Endothelial cell of umbilical vein (primary cell): ENCODE measurements at regions not wholly inside any gene's neighbourhood (a gene's known extent, or its start where the extent isn't known, plus 50 kb on each side); places are given as distances from the start of the nearest gene placed in this dataset.

Experiments used
- BruUV-seq: library from RNA; stranded (reverse); fragments of 400-500 nt; replicated peaks from 2 replicates; lab custom pipeline; 2021; lab: Mats Ljungman, UMichigan
- CTCF ChIA-PET: fragments of 300-600, 350-600 bp; sonication (Branson Sonifier 250); formaldehyde crosslinking; loops from one replicate; lab custom pipeline; 2021; ENCODE audit warnings: antibody characterized with exemption, inconsistent platforms; lab: Charles Lee
- POLR2A ChIA-PET: fragments of 300-600, 350-600 bp; sonication (Branson Sonifier 250); formaldehyde crosslinking; loops from one replicate; lab custom pipeline; 2021; ENCODE audit warnings: antibody characterized with exemption, inconsistent platforms; lab: Charles Lee
- DNase-seq: peaks from one replicate; pipeline ENCODE4 v3.0.0-alpha.2; 2011; ENCODE audit warnings: low read depth, low spot score
- FAIRE-seq: peaks from 2 replicates; lab custom pipeline; 2011; peaks lifted over from hg19 to GRCh38; lab: Jason Lieb, UNC
- H2AFZ ChIP-seq: 2 replicates; pipeline ENCODE4 v1.6.0; 2012; ENCODE audit warnings: low read depth, low read length, control low read depth, inconsistent platforms
- H3K27ac ChIP-seq: 2 replicates; pipeline ENCODE4 v1.5.1; 2011; ENCODE audit warnings: low read depth, mild to moderate bottlenecking, control low read depth, low read length, moderate library complexity; ENCODE audit not compliant: insufficient read depth
- H3K27me3 ChIP-seq, 2 experiments: 2 replicates each; pipeline versions ENCODE4 v1.6.0 to v1.6.1; 2011; ENCODE audit warnings: low read length in 2 of 2, mixed read lengths in 1 of 2; ENCODE audit not compliant: control insufficient read depth in 2 of 2, insufficient read depth in 2 of 2
- H3K36me3 ChIP-seq, 2 experiments: 2 replicates in 1 of 2; 3 replicates in 1 of 2; pipeline ENCODE4 v1.5.1; 2011; ENCODE audit warnings: low read length in 2 of 2, mild to moderate bottlenecking in 1 of 2, moderate library complexity in 1 of 2; ENCODE audit not compliant: control insufficient read depth in 2 of 2, insufficient read depth in 2 of 2; ENCODE audit errors: extremely low read depth in 1 of 2
- H3K4me1 ChIP-seq: 3 replicates; pipeline ENCODE4 v1.5.1; 2011; ENCODE audit warnings: mild to moderate bottlenecking, low read length; ENCODE audit not compliant: control insufficient read depth, insufficient read depth; ENCODE audit errors: extremely low read depth
- H3K4me2 ChIP-seq: 2 replicates; pipeline ENCODE4 v1.6.1; 2011; ENCODE audit warnings: low read length, control low read depth, mixed read lengths; ENCODE audit not compliant: insufficient read depth
- H3K4me3 ChIP-seq, 3 experiments: fragments of 200-600 bp in 1 of 3; sonication (generic), shearing (Covaris generic) in 1 of 3; replicated peaks in 1 of 3; 2 replicates each; pipeline ENCODE4 v1.5.1; 2011 to 2016; ENCODE audit warnings: control low read depth in 3 of 3, low read length in 3 of 3, mild to moderate bottlenecking in 2 of 3, inconsistent platforms in 1 of 3, low read depth in 1 of 3, moderate library complexity in 1 of 3; ENCODE audit not compliant: insufficient read depth in 1 of 3
- H3K79me2 ChIP-seq: 2 replicates; pipeline ENCODE4 v1.6.0; 2012; ENCODE audit warnings: low read length, inconsistent platforms; ENCODE audit not compliant: control insufficient read depth, insufficient read depth
- H3K9ac ChIP-seq: replicated peaks from 2 replicates; pipeline ENCODE3; 2011; ENCODE audit warnings: low read length, control low read depth; ENCODE audit not compliant: insufficient read depth; ENCODE audit errors: extremely low read depth
- H3K9me1 ChIP-seq: replicated peaks from 3 replicates; pipeline ENCODE4 v1.6.0; 2011; ENCODE audit warnings: mild to moderate bottlenecking, low read length; ENCODE audit not compliant: control insufficient read depth, insufficient read depth; ENCODE audit errors: extremely low read depth
- H3K9me3 ChIP-seq: replicated peaks from 2 replicates; pipeline ENCODE4 v1.5.1; 2012; ENCODE audit warnings: low read length, inconsistent platforms; ENCODE audit not compliant: control insufficient read depth, insufficient read depth
- H4K20me1 ChIP-seq: replicated peaks from 2 replicates; pipeline ENCODE3; 2011; ENCODE audit warnings: mild to moderate bottlenecking, low read length; ENCODE audit not compliant: control insufficient read depth, insufficient read depth; ENCODE audit errors: extremely low read depth
- EZH2 ChIP-seq: IDR thresholded peaks from 2 replicates; pipeline ENCODE4 v1.6.1; 2012; ENCODE audit warnings: borderline replicate concordance, low read depth, mild to moderate bottlenecking, moderate library complexity, low read length, inconsistent platforms; ENCODE audit not compliant: severe bottlenecking
- FOS ChIP-seq: IDR thresholded peaks from 2 replicates; pipeline ENCODE4 v1.6.1; 2011; ENCODE audit warnings: mild to moderate bottlenecking, low read length, moderate library complexity, borderline replicate concordance; ENCODE audit not compliant: insufficient read depth
- GATA2 ChIP-seq: IDR thresholded peaks from 2 replicates; pipeline ENCODE4 v1.7.0; 2011; ENCODE audit warnings: low read depth, mild to moderate bottlenecking, moderate library complexity, mixed read lengths, low read length; ENCODE audit not compliant: insufficient read length, insufficient read depth
- JUN ChIP-seq: IDR thresholded peaks from 2 replicates; pipeline ENCODE4 v1.6.1; 2011; ENCODE audit warnings: borderline replicate concordance, low read depth; ENCODE audit not compliant: insufficient read length, insufficient read depth
- MYC ChIP-seq: IDR thresholded peaks from one replicate; pipeline ENCODE4 v1.6.1; 2011; ENCODE audit warnings: mild to moderate bottlenecking, low read depth, low read length
- POLR2A ChIP-seq: IDR thresholded peaks from 2 replicates; pipeline ENCODE4 v1.6.1; 2012; ENCODE audit warnings: low read depth, mild to moderate bottlenecking, control low read depth, low read length
- POLR2AphosphoS5 ChIP-seq: IDR thresholded peaks from 2 replicates; pipeline ENCODE4 v1.6.1; 2012; ENCODE audit warnings: low read depth, mild to moderate bottlenecking, control low read depth, low read length, moderate library complexity; ENCODE audit not compliant: insufficient read depth
- dilution Hi-C: fragments of 300-500 bp; cut with MboI; formaldehyde crosslinking; loops from one replicate; pipeline ENCODE4 v1.15.0; 2019; ENCODE audit warnings: low sequenced_read_pairs; ENCODE audit not compliant: extremely low pct_ligation_motif_present
- intact Hi-C: fragments of 100-400 bp; cut with micrococcal nuclease; formaldehyde crosslinking; loops from one replicate; pipeline ENCODE4 v1.10.0; 2022
- TF ChIP-seq, protein P1 (sequence below), 2 donors: IDR thresholded peaks; 1 replicate in 1 of 2; 2 replicates in 1 of 2; pipeline ENCODE4 v1.5.1; 2011; ENCODE audit warnings: low read length in 2 of 2, mild to moderate bottlenecking in 2 of 2, moderate library complexity in 2 of 2, control low read depth in 1 of 2, inconsistent platforms in 1 of 2, low read depth in 1 of 2; ENCODE audit not compliant: insufficient read depth in 1 of 2; ENCODE audit errors: extremely low read depth in 1 of 2
- TF ChIP-seq, protein P2 (sequence below): IDR thresholded peaks from 2 replicates; pipeline ENCODE4 v1.6.1; 2011; ENCODE audit not compliant: insufficient read depth, insufficient read length

DNA sequence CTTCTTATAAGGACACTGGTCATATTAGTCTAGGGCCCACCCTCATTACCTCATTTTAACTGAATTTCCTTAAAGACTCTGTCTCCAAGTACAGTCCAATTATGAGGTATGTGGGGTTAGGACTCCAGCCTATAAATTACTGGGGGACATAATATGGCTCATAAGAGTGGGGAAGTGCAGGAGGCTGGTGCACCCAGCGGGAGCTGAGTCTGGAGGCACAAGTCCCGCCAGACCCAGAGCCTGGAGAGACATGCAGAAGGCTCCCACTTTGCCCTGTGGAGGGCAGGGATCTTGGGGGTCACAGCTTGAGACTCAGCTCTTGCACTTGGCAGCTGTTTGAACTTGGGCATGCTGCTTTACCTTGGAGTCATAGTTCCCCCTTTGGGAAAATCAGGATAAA lies 250.4 kb downstream of the RHOU start:
- Histone ChIP-seq H3K9ac (no peak overlapping the region), H2AFZ (no peak overlapping the region), H3K9me3 (no peaks in the 10 kb centered on the region), H3K27ac (no peak overlapping the region), H3K4me1 (no peaks in the 10 kb centered on the region), H3K4me3 (no peak overlapping the region), H3K27me3 (no peaks in the 10 kb centered on the region), H4K20me1 (no peaks in the 10 kb centered on the region), H3K4me2 (no peak overlapping the region), H3K79me2 (no peaks in the 10 kb centered on the region), H3K9me1 (no peaks in the 10 kb centered on the region), H3K36me3 (no peaks in the 10 kb centered on the region)
- intact Hi-C loops: no loop called here
- POLR2A ChIA-PET: no interaction called here
- CTCF ChIA-PET: no interaction called here
- BruUV-seq: no TSS peak
- dilution Hi-C loops: no loop called here
- DNase-seq: no peak
- no peak for FAIRE-seq
- TF ChIP-seq FOS (no peak), POLR2AphosphoS5 (no peak), MYC (no peak), GATA2 (no peak), JUN (no peak), POLR2A (no peak), EZH2 (no peak)
- TF ChIP-seq, protein P1, sequence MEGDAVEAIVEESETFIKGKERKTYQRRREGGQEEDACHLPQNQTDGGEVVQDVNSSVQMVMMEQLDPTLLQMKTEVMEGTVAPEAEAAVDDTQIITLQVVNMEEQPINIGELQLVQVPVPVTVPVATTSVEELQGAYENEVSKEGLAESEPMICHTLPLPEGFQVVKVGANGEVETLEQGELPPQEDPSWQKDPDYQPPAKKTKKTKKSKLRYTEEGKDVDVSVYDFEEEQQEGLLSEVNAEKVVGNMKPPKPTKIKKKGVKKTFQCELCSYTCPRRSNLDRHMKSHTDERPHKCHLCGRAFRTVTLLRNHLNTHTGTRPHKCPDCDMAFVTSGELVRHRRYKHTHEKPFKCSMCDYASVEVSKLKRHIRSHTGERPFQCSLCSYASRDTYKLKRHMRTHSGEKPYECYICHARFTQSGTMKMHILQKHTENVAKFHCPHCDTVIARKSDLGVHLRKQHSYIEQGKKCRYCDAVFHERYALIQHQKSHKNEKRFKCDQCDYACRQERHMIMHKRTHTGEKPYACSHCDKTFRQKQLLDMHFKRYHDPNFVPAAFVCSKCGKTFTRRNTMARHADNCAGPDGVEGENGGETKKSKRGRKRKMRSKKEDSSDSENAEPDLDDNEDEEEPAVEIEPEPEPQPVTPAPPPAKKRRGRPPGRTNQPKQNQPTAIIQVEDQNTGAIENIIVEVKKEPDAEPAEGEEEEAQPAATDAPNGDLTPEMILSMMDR (IDR thresholded peaks at IDR 0.05; ENCODE audit: extremely low read depth in 1 of 2, insufficient read depth in 1 of 2, low read depth in 1 of 2, low read length in 2 of 2): no peak
- TF ChIP-seq, protein P2, sequence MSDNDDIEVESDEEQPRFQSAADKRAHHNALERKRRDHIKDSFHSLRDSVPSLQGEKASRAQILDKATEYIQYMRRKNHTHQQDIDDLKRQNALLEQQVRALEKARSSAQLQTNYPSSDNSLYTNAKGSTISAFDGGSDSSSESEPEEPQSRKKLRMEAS: no peak
